Upper lobe of left lung (tissue), 4 donors: ENCODE measurements at regions not wholly inside any gene's neighbourhood (a gene's known extent, or its start where the extent isn't known, plus 50 kb on each side); places are given as distances from the start of the nearest gene placed in this dataset.

Experiments used
- EP300 ChIP-seq, 4 donors: sonication (generic); formaldehyde crosslinking; IDR thresholded peaks; one replicate each; pipeline ENCODE4 v1.5.1; 2017; ENCODE audit warnings: antibody characterized with exemption in 4 of 4, control low read depth in 2 of 4
- POLR2A ChIP-seq, 4 donors: fragments of 450-650 bp; IDR thresholded peaks; one replicate each; pipeline ENCODE4 v1.5.1; 2016 to 2017; ENCODE audit warnings: antibody characterized with exemption in 4 of 4, mild to moderate bottlenecking in 2 of 4
- POLR2AphosphoS5 ChIP-seq, 2 donors: sonication (generic); formaldehyde crosslinking; IDR thresholded peaks; one replicate each; pipeline ENCODE4 v1.5.1; 2017; ENCODE audit warnings: antibody characterized with exemption in 2 of 2
- TF ChIP-seq, protein P1 (sequence below), 6 experiments: fragments of 450-650 bp in 4 of 6; fragments of 200-600 bp in 2 of 6; sonication (generic) in 2 of 6; IDR thresholded peaks; one replicate each; pipeline ENCODE4 v1.5.1; 2016 to 2019; ENCODE audit warnings: antibody characterized with exemption in 6 of 6

DNA sequence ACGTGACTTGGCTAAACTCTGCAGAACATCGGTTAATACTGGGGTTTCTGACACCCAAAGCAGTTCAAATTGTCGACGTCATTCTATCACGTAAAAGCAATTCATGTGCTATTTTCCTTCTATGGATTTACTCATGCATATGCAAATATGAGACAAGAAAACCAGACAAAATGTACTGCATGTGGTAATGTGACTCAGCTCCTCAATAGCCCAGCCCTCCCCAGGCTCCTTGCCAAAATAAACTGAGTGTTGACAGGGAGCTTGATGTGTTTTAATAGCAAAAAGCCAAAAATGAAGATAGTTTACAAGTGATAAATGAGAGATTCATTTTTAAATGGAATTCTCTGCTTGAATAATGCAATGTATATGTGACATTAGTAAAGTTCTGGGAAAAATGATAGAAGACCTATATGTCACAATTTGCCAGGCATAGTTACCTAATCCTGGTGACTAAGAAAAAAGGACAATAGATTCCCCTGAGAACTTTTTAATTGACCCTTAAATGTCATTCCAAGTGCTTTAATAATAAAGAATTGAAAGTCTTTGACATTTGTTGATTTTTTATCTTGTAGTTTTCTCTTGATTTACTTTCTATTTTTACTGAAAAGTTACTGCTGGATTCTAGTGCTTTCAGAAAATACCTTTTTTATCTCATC lies 1700.6 kb upstream of the TENM3 start:
- TF ChIP-seq, protein P1, sequence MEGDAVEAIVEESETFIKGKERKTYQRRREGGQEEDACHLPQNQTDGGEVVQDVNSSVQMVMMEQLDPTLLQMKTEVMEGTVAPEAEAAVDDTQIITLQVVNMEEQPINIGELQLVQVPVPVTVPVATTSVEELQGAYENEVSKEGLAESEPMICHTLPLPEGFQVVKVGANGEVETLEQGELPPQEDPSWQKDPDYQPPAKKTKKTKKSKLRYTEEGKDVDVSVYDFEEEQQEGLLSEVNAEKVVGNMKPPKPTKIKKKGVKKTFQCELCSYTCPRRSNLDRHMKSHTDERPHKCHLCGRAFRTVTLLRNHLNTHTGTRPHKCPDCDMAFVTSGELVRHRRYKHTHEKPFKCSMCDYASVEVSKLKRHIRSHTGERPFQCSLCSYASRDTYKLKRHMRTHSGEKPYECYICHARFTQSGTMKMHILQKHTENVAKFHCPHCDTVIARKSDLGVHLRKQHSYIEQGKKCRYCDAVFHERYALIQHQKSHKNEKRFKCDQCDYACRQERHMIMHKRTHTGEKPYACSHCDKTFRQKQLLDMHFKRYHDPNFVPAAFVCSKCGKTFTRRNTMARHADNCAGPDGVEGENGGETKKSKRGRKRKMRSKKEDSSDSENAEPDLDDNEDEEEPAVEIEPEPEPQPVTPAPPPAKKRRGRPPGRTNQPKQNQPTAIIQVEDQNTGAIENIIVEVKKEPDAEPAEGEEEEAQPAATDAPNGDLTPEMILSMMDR (IDR thresholded peaks at IDR 0.05): no peak
- TF ChIP-seq POLR2A (IDR thresholded peaks at IDR 0.05) (no peak), POLR2AphosphoS5 (IDR thresholded peaks at IDR 0.05) (no peak), EP300 (IDR thresholded peaks at IDR 0.05) (no peak)
